Peyer's patch (tissue), 4 donors: ENCODE measurements at regions not wholly inside any gene's neighbourhood (a gene's known extent, or its start where the extent isn't known, plus 50 kb on each side); places are given as distances from the start of the nearest gene placed in this dataset.

ENCODE experiments used
- CTCF ChIP-seq, 6 experiments: fragments of 450-650 bp in 4 of 6; fragments of 200-600 bp in 2 of 6; sonication (generic) in 1 of 6; IDR thresholded peaks; one replicate each; pipeline ENCODE4 v1.5.1; 2017 to 2019; ENCODE audit warnings: antibody characterized with exemption in 6 of 6, mild to moderate bottlenecking in 3 of 6, moderate library complexity in 1 of 6
- POLR2A ChIP-seq, 2 donors: fragments of 450-650 bp; IDR thresholded peaks; one replicate each; pipeline ENCODE4 v1.5.1; 2017; ENCODE audit warnings: antibody characterized with exemption in 2 of 2, mild to moderate bottlenecking in 2 of 2, moderate library complexity in 2 of 2

- TF ChIP-seq CTCF (IDR thresholded peaks at IDR 0.05) (no peak), POLR2A (IDR thresholded peaks at IDR 0.05) (no peak)
Measured at GRCh38 chr13:50437252-50437651, 406.2 kb downstream of the DLEU7 start.
